ENCODE measurements at regions not wholly inside any gene's neighbourhood (a gene's known extent, or its start where the extent isn't known, plus 50 kb on each side); places are given as distances from the start of the nearest gene placed in this dataset. TPM values are rescaled to one million over a fixed set of nuclear protein-coding genes. Genes with fewer than 3 reads are reported as not detected.

- Histone ChIP-seq H4K20me1 (ENCODE audit: insufficient read depth) (no peaks in the 10 kb centered on the region), H3K9me3 (ENCODE audit: low read depth) (no peaks in the 10 kb centered on the region), H3K27ac (no peak overlapping the region), H2AFZ (no peak overlapping the region), H3K4me1 (ENCODE audit: insufficient read depth) (no peaks in the 10 kb centered on the region), H3F3A (ENCODE audit: insufficient read depth) (no peaks in the 10 kb centered on the region), H3K4me2 (ENCODE audit: unreplicated experiment) (no peak overlapping the region), H3K79me2 (ENCODE audit: insufficient read depth) (no peaks in the 10 kb centered on the region), H3K9ac (no peak overlapping the region), H3K36me3 (ENCODE audit: low read depth) (no peaks in the 10 kb centered on the region), H3K4me3 (no peak overlapping the region), H3K9me2 (ENCODE audit: insufficient read depth) (no peaks in the 10 kb centered on the region), H3K27me3 (replicated peaks; ENCODE audit: insufficient read depth) (peaks cover 47% of the 10 kb centered on the region)
- DNase-seq: no peak
- 20% methylated on average over 4 of the region's 4 CpGs for WGBS, 2 experiments (ENCODE audit: low coverage in 1 of 2, low lambda C conversion rate in 2 of 2, missing lambda C conversion rate in 2 of 2)
- in situ Hi-C loops (cut with MboI): no loop called here
- TF ChIP-seq EZH2 (IDR thresholded peaks at IDR 0.05; ENCODE audit: insufficient read depth, poor library complexity, severe bottlenecking) (no peak), EZH2phosphoT487 (IDR thresholded peaks at IDR 0.05; ENCODE audit: insufficient read depth, low read depth) (no peak)
These were observed 52.2 kb upstream of the IGF1R start for GRCh38 chr15:98596131-98596530.

DNA sequence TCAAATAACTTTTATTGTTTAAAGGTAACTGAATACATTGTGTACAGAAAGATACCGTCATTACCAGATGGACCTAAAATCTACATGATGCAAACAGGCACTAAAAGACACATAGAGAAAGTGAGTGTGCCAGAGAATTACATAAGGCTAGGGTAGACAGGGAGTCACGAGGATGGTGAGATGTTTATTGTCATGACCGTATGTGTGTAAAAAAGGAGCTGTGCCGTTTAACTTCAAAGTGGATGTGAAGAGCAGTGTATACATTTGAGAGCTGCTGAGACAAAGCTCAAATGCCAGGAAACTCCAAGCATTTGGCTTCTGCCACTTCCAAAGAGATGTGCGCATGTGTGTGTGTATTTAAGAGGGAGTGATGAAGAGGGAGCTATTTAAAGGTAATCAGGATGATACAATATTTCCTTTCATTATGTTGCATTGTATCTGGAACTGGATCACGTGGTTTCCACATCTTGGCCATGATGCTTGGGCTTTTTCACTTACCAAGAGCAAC is 51.4 kb upstream of the IGF1R start:
- H2AFZ ChIP-seq: no peak overlapping the region
- in situ Hi-C loops (cut with MboI): no loop called here
- no peaks in the 10 kb centered on the region for H3K9me3 ChIP-seq (ENCODE audit: low read depth)
- no peaks in the 10 kb centered on the region for H3K9me2 ChIP-seq (ENCODE audit: insufficient read depth)
- no peak overlapping the region for H3K4me3 ChIP-seq
- TF ChIP-seq EZH2 (IDR thresholded peaks at IDR 0.05; ENCODE audit: insufficient read depth, poor library complexity, severe bottlenecking) (no peak), EZH2phosphoT487 (IDR thresholded peaks at IDR 0.05; ENCODE audit: insufficient read depth, low read depth) (no peak)
- H3F3A ChIP-seq (ENCODE audit: insufficient read depth): no peaks in the 10 kb centered on the region
- H4K20me1 ChIP-seq (ENCODE audit: insufficient read depth): no peaks in the 10 kb centered on the region
- H3K9ac ChIP-seq: no peak overlapping the region
- WGBS, 2 experiments (ENCODE audit: low coverage in 1 of 2, low lambda C conversion rate in 2 of 2, missing lambda C conversion rate in 2 of 2): 8 to 9% methylated on average over 6 of the region's 6 CpGs
- DNase-seq: no peak
- no peaks in the 10 kb centered on the region for H3K4me1 ChIP-seq (ENCODE audit: insufficient read depth)
- H3K4me2 ChIP-seq (ENCODE audit: unreplicated experiment): no peak overlapping the region
- H3K36me3 ChIP-seq (ENCODE audit: low read depth): no peaks in the 10 kb centered on the region
- no peak overlapping the region for H3K27ac ChIP-seq
- H3K27me3 ChIP-seq (replicated peaks; ENCODE audit: insufficient read depth): peaks cover 42% of the 10 kb centered on the region; the same call in 1 of the 2 replicates
- H3K79me2 ChIP-seq (ENCODE audit: insufficient read depth): no peaks in the 10 kb centered on the region

DNA sequence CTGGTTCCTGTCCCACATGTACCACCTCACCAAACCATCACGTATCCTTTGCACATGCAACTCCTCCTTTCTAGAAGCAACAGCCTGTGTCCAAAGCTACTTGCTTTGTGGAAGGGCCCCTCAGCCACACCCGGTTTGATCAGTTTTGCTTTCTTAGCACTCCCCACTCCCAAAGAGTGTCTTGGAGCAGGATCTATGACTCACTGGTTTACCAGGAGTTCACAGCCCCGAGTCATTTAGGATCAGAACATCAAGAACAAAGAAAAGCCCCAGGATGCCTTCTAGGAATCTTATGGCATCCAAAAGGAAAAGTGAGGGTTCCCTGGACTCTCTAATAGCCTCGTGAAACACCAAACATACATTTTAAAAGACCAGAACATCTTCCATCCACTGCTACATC is 50.7 kb upstream of the IGF1R start:
- in situ Hi-C loops (cut with MboI): no loop called here
- H3K4me3 ChIP-seq: no peak overlapping the region
- no peaks in the 10 kb centered on the region for H3F3A ChIP-seq (ENCODE audit: insufficient read depth)
- no peaks in the 10 kb centered on the region for H4K20me1 ChIP-seq (ENCODE audit: insufficient read depth)
- peaks cover 48% of the 10 kb centered on the region for H3K27me3 ChIP-seq (replicated peaks; ENCODE audit: insufficient read depth)
- no peaks in the 10 kb centered on the region for H3K4me1 ChIP-seq (ENCODE audit: insufficient read depth)
- no peak overlapping the region for H2AFZ ChIP-seq
- no peak for DNase-seq
- H3K4me2 ChIP-seq (ENCODE audit: unreplicated experiment): no peak overlapping the region
- H3K79me2 ChIP-seq (ENCODE audit: insufficient read depth): no peaks in the 10 kb centered on the region
- H3K27ac ChIP-seq: no peak overlapping the region
- TF ChIP-seq EZH2 (IDR thresholded peaks at IDR 0.05; ENCODE audit: insufficient read depth, poor library complexity, severe bottlenecking): no peak
- no peak for TF ChIP-seq EZH2phosphoT487 (IDR thresholded peaks at IDR 0.05; ENCODE audit: insufficient read depth, low read depth)
- no peaks in the 10 kb centered on the region for H3K36me3 ChIP-seq (ENCODE audit: low read depth)
- H3K9me3 ChIP-seq (ENCODE audit: low read depth): no peaks in the 10 kb centered on the region
- no peak overlapping the region for H3K9ac ChIP-seq
- WGBS, 2 experiments (ENCODE audit: low coverage in 1 of 2, low lambda C conversion rate in 2 of 2, missing lambda C conversion rate in 2 of 2): 2 to 4% methylated on average over 4 of the region's 4 CpGs
- no peaks in the 10 kb centered on the region for H3K9me2 ChIP-seq (ENCODE audit: insufficient read depth)

Small RNA genes lying in the stretch of these regions (small RNA-seq; reads per million reads assigned to genes)
- gene AC022523.2 (ENCODE audit: low read depth, low replicate concordance): not detected
- not detected for gene RF00026 (ENCODE audit: low read depth, low replicate concordance)
- gene RNU6-1186P (ENCODE audit: low read depth, low replicate concordance): not detected
